ENCODE measurements at regions not wholly inside any gene's neighbourhood (a gene's known extent, or its start where the extent isn't known, plus 50 kb on each side); places are given as distances from the start of the nearest gene placed in this dataset.

DNA sequence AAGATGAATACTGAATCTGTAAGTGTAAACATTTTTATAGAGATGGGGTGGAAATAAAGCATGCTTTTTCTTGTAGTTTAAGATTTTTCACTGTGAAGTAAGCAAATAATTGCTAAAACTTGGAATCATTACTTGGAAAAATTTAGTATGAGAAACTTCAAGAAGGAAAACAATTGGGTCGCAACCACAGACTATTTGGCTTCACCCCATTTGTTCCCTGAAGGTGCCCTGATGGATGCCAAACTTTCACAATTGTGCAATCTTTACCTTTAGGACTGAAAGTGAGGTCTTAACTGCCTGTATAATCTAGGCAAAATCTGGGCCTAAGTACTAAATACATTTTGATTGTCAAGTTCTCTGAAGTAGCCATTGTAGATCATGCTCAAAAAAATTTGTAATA, 330.1 kb downstream of the HDGFL1 start:
- TF ChIP-seq, protein P1, sequence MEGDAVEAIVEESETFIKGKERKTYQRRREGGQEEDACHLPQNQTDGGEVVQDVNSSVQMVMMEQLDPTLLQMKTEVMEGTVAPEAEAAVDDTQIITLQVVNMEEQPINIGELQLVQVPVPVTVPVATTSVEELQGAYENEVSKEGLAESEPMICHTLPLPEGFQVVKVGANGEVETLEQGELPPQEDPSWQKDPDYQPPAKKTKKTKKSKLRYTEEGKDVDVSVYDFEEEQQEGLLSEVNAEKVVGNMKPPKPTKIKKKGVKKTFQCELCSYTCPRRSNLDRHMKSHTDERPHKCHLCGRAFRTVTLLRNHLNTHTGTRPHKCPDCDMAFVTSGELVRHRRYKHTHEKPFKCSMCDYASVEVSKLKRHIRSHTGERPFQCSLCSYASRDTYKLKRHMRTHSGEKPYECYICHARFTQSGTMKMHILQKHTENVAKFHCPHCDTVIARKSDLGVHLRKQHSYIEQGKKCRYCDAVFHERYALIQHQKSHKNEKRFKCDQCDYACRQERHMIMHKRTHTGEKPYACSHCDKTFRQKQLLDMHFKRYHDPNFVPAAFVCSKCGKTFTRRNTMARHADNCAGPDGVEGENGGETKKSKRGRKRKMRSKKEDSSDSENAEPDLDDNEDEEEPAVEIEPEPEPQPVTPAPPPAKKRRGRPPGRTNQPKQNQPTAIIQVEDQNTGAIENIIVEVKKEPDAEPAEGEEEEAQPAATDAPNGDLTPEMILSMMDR (IDR thresholded peaks at IDR 0.05; ENCODE audit: borderline replicate concordance, extremely low read depth, low read length, poor library complexity, severe bottlenecking) = no peak
- TF ChIP-seq EZH2 (IDR thresholded peaks at IDR 0.05; ENCODE audit: borderline replicate concordance, low read depth, low read length, severe bottlenecking) = no peak

Data from DND-41 (cell line).